Body of pancreas (tissue), 4 donors: ENCODE measurements at regions not wholly inside any gene's neighbourhood (a gene's known extent, or its start where the extent isn't known, plus 50 kb on each side); places are given as distances from the start of the nearest gene placed in this dataset.
A peak's percentile ranks its signal among the peaks of the same experiment; 100 is the strongest.

Source experiments
- ATAC-seq: fragments of 150-250 bp; one replicate; pipeline ENCODE4 v1.9.1; 2016
- DNase-seq, 4 donors: peaks; one replicate each; pipeline ENCODE4 v3.0.0-alpha.2; 2019
- H3K27ac ChIP-seq, 4 donors: fragments of 200-600 bp; sonication (generic); 1 replicate in 3 of 4; 2 replicates in 1 of 4; pipeline versions ENCODE4 v1.5.1 to v1.6.1; 2016 to 2019; ENCODE audit warnings: mild to moderate bottlenecking in 1 of 4, mixed read lengths in 1 of 4, moderate library complexity in 1 of 4
- H3K27me3 ChIP-seq, 2 donors: fragments of 200-600 bp; sonication (generic); one replicate each; pipeline ENCODE4 v1.6.0; 2016; ENCODE audit warnings: mild to moderate bottlenecking in 1 of 2
- H3K36me3 ChIP-seq, 2 donors: fragments of 200-600 bp; sonication (generic); replicated peaks in 1 of 2; 2 replicates each; pipeline ENCODE4 v1.5.1; 2016; ENCODE audit warnings: low read depth in 2 of 2; ENCODE audit not compliant: insufficient read depth in 1 of 2
- H3K4me1 ChIP-seq: fragments of 200-600 bp; sonication (generic); one replicate; pipeline ENCODE4 v1.6.0; 2016
- H3K4me3 ChIP-seq, 2 donors: fragments of 200-600 bp; sonication (generic); 1 replicate in 1 of 2; 2 replicates in 1 of 2; pipeline ENCODE4 v1.5.1; 2016 to 2019
- H3K9me3 ChIP-seq, 3 donors: fragments of 200-600 bp; sonication (generic); 1 replicate in 2 of 3; 2 replicates in 1 of 3; pipeline ENCODE4 v1.5.1; 2016
- CTCF ChIP-seq, 7 experiments: fragments of 450-650 bp in 4 of 7; fragments of 200-600 bp in 3 of 7; sonication (generic) in 3 of 7; IDR thresholded peaks; one replicate each; pipeline ENCODE4 v1.5.1; 2016 to 2019; ENCODE audit warnings: antibody characterized with exemption in 7 of 7
- POLR2A ChIP-seq, 3 donors: fragments of 450-650 bp; IDR thresholded peaks; one replicate each; pipeline ENCODE4 v1.6.1; 2016; ENCODE audit warnings: antibody characterized with exemption in 3 of 3, mild to moderate bottlenecking in 2 of 3
- WGBS, 2 donors: methylation state at CpG; one replicate each; pipeline ENCODE4 v1.1.5; 2017; 5-methylcytosine and 5-hydroxymethylcytosine counted together
- intact Hi-C: fragments of 100-400 bp; cut with DNase I; formaldehyde crosslinking; loops from one replicate; pipeline ENCODE4 v1.15.1; 2023

- ATAC-seq (no peak), DNase-seq (no peak)
- Histone ChIP-seq H3K27me3 (no peaks in the 10 kb centered on the region), H3K9me3 (no peaks in the 10 kb centered on the region), H3K27ac (no peak overlapping the region), H3K4me1 (no peaks in the 10 kb centered on the region), H3K36me3 (no peaks in the 10 kb centered on the region), H3K4me3 (no peak overlapping the region)
- TF ChIP-seq CTCF (IDR thresholded peaks at IDR 0.05) (no peak), POLR2A (IDR thresholded peaks at IDR 0.05) (no peak)
- intact Hi-C loops: no loop called here
- WGBS, 2 donors: 73 to 75% methylated on average over 3 of the region's 3 CpGs
These were observed 209.3 kb downstream of the AEBP2 start for GRCh38 chr12:19648591-19648990.

- Histone ChIP-seq H3K27me3 (no peaks in the 10 kb centered on the region), H3K9me3 (no peaks in the 10 kb centered on the region), H3K4me1 (no peaks in the 10 kb centered on the region), H3K4me3 (no peak overlapping the region), H3K27ac (no peak overlapping the region), H3K36me3 (no peaks in the 10 kb centered on the region)
- 37 to 63% methylated on average over 2 of the region's 2 CpGs for WGBS, 2 donors
- intact Hi-C loops: no loop called here
- TF ChIP-seq CTCF (IDR thresholded peaks at IDR 0.05): no peak
- no peak for TF ChIP-seq POLR2A (IDR thresholded peaks at IDR 0.05)
- DNase-seq: no peak
- no peak for ATAC-seq
These were observed 213.1 kb downstream of the AEBP2 start for GRCh38 chr12:19652386-19652785.

- H3K27me3 ChIP-seq: no peaks in the 10 kb centered on the region
- H3K27ac ChIP-seq: no peak overlapping the region
- DNase-seq: no peak
- no peak for TF ChIP-seq POLR2A (IDR thresholded peaks at IDR 0.05)
- no peak for TF ChIP-seq CTCF (IDR thresholded peaks at IDR 0.05)
- H3K9me3 ChIP-seq: no peaks in the 10 kb centered on the region
- peak; percentile 47 for ATAC-seq
- H3K4me3 ChIP-seq: no peak overlapping the region
- WGBS, 2 donors: 62 to 70% methylated on average over 5 of the region's 5 CpGs
- H3K36me3 ChIP-seq: no peaks in the 10 kb centered on the region
- H3K4me1 ChIP-seq: no peaks in the 10 kb centered on the region
- intact Hi-C loops: no loop called here
These were observed 215.5 kb downstream of the AEBP2 start for GRCh38 chr12:19654650-19655376.

- H3K9me3 ChIP-seq: no peaks in the 10 kb centered on the region
- no peaks in the 10 kb centered on the region for H3K36me3 ChIP-seq
- no peak for DNase-seq
- H3K27ac ChIP-seq: no peak overlapping the region
- no peak for TF ChIP-seq CTCF (IDR thresholded peaks at IDR 0.05)
- no peak for TF ChIP-seq POLR2A (IDR thresholded peaks at IDR 0.05)
- no peaks in the 10 kb centered on the region for H3K4me1 ChIP-seq
- no peak overlapping the region for H3K4me3 ChIP-seq
- no peaks in the 10 kb centered on the region for H3K27me3 ChIP-seq
- WGBS, 2 donors: 91% methylated on average over 3 of the region's 3 CpGs
- intact Hi-C loops: no loop called here
- no peak for ATAC-seq
These were observed 217.9 kb downstream of the AEBP2 start for GRCh38 chr12:19657118-19657731.

- no peaks in the 10 kb centered on the region for H3K36me3 ChIP-seq
- no peak for DNase-seq
- H3K27ac ChIP-seq: no peak overlapping the region
These were observed 218.4 kb downstream of the AEBP2 start for GRCh38 chr12:19657732-19658130.

More at GRCh38 chr12:19657732-19658130, 218.4 kb downstream of the AEBP2 start:
- no peak overlapping the region for H3K4me3 ChIP-seq
- 85 to 92% methylated on average over 2 of the region's 2 CpGs for WGBS, 2 donors
- no peaks in the 10 kb centered on the region for H3K9me3 ChIP-seq
- no peaks in the 10 kb centered on the region for H3K27me3 ChIP-seq
- no peaks in the 10 kb centered on the region for H3K4me1 ChIP-seq
- ATAC-seq: no peak
- intact Hi-C loops: no loop called here
- TF ChIP-seq POLR2A (IDR thresholded peaks at IDR 0.05) (no peak), CTCF (IDR thresholded peaks at IDR 0.05) (no peak)
